ENCODE measurements at regions not wholly inside any gene's neighbourhood (a gene's known extent, or its start where the extent isn't known, plus 50 kb on each side); places are given as distances from the start of the nearest gene placed in this dataset.

- H3K9me2 ChIP-seq (ENCODE audit: low read depth, low read length) = no peaks in the 10 kb centered on the region
- no peak overlapping the region for H3K27ac ChIP-seq (ENCODE audit: low read depth, low read length, poor library complexity, severe bottlenecking)
- H4K20me1 ChIP-seq (ENCODE audit: insufficient read depth, low read length) = no peaks in the 10 kb centered on the region
- H3K9ac ChIP-seq (ENCODE audit: low read length) = no peak overlapping the region
- H3K4me3 ChIP-seq (ENCODE audit: low read depth, low read length, poor library complexity, severe bottlenecking) = no peak overlapping the region
- no peak overlapping the region for H3K4me2 ChIP-seq (ENCODE audit: low read length)
- no peak overlapping the region for H2AFZ ChIP-seq (ENCODE audit: low read length)
- H3F3A ChIP-seq (ENCODE audit: insufficient read depth, low read length) = no peaks in the 10 kb centered on the region
- H3K9me3 ChIP-seq (ENCODE audit: low read length) = peaks cover 4% of the 10 kb centered on the region; the same call in 1 of the 2 replicates
- no peaks in the 10 kb centered on the region for H3K36me3 ChIP-seq (ENCODE audit: insufficient read depth, low read length)
- H3K79me2 ChIP-seq (ENCODE audit: insufficient read depth, low read length) = no peaks in the 10 kb centered on the region
- no peaks in the 10 kb centered on the region; the same call in 1 of the 2 replicates for H3K27me3 ChIP-seq (ENCODE audit: insufficient read depth, low read length)
- TF ChIP-seq CTCF (IDR thresholded peaks at IDR 0.05; ENCODE audit: low read length) = no peak
- H3K4me1 ChIP-seq (ENCODE audit: insufficient read depth, low read length, severe bottlenecking) = no peaks in the 10 kb centered on the region
These were observed 55.2 kb upstream of the MDM1 start for GRCh38 chr12:68387338-68387737.

- no peak for TF ChIP-seq CTCF (IDR thresholded peaks at IDR 0.05; ENCODE audit: low read length)
- Histone ChIP-seq H3K9me2 (ENCODE audit: low read depth, low read length) (no peaks in the 10 kb centered on the region), H2AFZ (ENCODE audit: low read length) (no peak overlapping the region), H3K27ac (ENCODE audit: low read depth, low read length, poor library complexity, severe bottlenecking) (no peak overlapping the region), H3K27me3 (ENCODE audit: insufficient read depth, low read length) (no peaks in the 10 kb centered on the region; the same call in 1 of the 2 replicates), H3K4me1 (ENCODE audit: insufficient read depth, low read length, severe bottlenecking) (no peaks in the 10 kb centered on the region), H3K9ac (ENCODE audit: low read length) (no peak overlapping the region), H4K20me1 (ENCODE audit: insufficient read depth, low read length) (no peaks in the 10 kb centered on the region), H3F3A (ENCODE audit: insufficient read depth, low read length) (no peaks in the 10 kb centered on the region), H3K9me3 (ENCODE audit: low read length) (peaks cover 4% of the 10 kb centered on the region; the same call in 1 of the 2 replicates), H3K4me2 (ENCODE audit: low read length) (no peak overlapping the region), H3K79me2 (ENCODE audit: insufficient read depth, low read length) (no peaks in the 10 kb centered on the region), H3K36me3 (ENCODE audit: insufficient read depth, low read length) (no peaks in the 10 kb centered on the region), H3K4me3 (ENCODE audit: low read depth, low read length, poor library complexity, severe bottlenecking) (no peak overlapping the region)
These were observed 57.1 kb upstream of the MDM1 start for GRCh38 chr12:68389305-68389704.

- Histone ChIP-seq H4K20me1 (ENCODE audit: insufficient read depth, low read length) (no peaks in the 10 kb centered on the region), H3K27me3 (ENCODE audit: insufficient read depth, low read length) (no peaks in the 10 kb centered on the region; the same call in 1 of the 2 replicates), H3K27ac (ENCODE audit: low read depth, low read length, poor library complexity, severe bottlenecking) (no peak overlapping the region), H3K9me3 (ENCODE audit: low read length) (peaks cover 4% of the 10 kb centered on the region; the same call in 1 of the 2 replicates), H2AFZ (ENCODE audit: low read length) (no peak overlapping the region), H3K9ac (ENCODE audit: low read length) (no peak overlapping the region), H3K36me3 (ENCODE audit: insufficient read depth, low read length) (no peaks in the 10 kb centered on the region), H3K4me1 (ENCODE audit: insufficient read depth, low read length, severe bottlenecking) (no peaks in the 10 kb centered on the region), H3K4me2 (ENCODE audit: low read length) (no peak overlapping the region), H3F3A (ENCODE audit: insufficient read depth, low read length) (no peaks in the 10 kb centered on the region), H3K4me3 (ENCODE audit: low read depth, low read length, poor library complexity, severe bottlenecking) (no peak overlapping the region), H3K9me2 (ENCODE audit: low read depth, low read length) (no peaks in the 10 kb centered on the region), H3K79me2 (ENCODE audit: insufficient read depth, low read length) (no peaks in the 10 kb centered on the region)
- TF ChIP-seq EZH2 (IDR thresholded peaks at IDR 0.05; ENCODE audit: borderline replicate concordance, low read length) (no peak), CTCF (IDR thresholded peaks at IDR 0.05; ENCODE audit: low read length) (no peak)
These were observed 59.8 kb upstream of the MDM1 start for GRCh38 chr12:68391937-68392336.
